ENCODE measurements at regions not wholly inside any gene's neighbourhood (a gene's known extent, or its start where the extent isn't known, plus 50 kb on each side); places are given as distances from the start of the nearest gene placed in this dataset.

GRCh38 chr13:109569958-109570711, 216.2 kb downstream of the IRS2 start:
- Histone ChIP-seq H3K9me3 (ENCODE audit: control insufficient read depth, insufficient read depth, low read length) (no peaks in the 10 kb centered on the region), H3K36me3 (ENCODE audit: control insufficient read depth, insufficient read depth, low read length) (no peaks in the 10 kb centered on the region), H3K27ac (ENCODE audit: low read depth, low read length) (no peak overlapping the region), H3K4me1 (ENCODE audit: control insufficient read depth, insufficient read depth, low read length) (no peaks in the 10 kb centered on the region), H3K27me3 (ENCODE audit: control insufficient read depth, insufficient read depth, low read length) (no peaks in the 10 kb centered on the region), H3K9ac (ENCODE audit: low read depth, low read length) (no peak overlapping the region), H3K4me3 (ENCODE audit: low read depth, low read length) (no peak overlapping the region)

GRCh38 chr13:109568339-109568818, 218.0 kb downstream of the IRS2 start:
- Histone ChIP-seq H3K27me3 (ENCODE audit: control insufficient read depth, insufficient read depth, low read length) (no peaks in the 10 kb centered on the region), H3K9ac (ENCODE audit: low read depth, low read length) (no peak overlapping the region), H3K36me3 (ENCODE audit: control insufficient read depth, insufficient read depth, low read length) (no peaks in the 10 kb centered on the region), H3K4me1 (ENCODE audit: control insufficient read depth, insufficient read depth, low read length) (no peaks in the 10 kb centered on the region), H3K27ac (ENCODE audit: low read depth, low read length) (no peak overlapping the region), H3K4me3 (ENCODE audit: low read depth, low read length) (no peak overlapping the region), H3K9me3 (ENCODE audit: control insufficient read depth, insufficient read depth, low read length) (no peaks in the 10 kb centered on the region)

GRCh38 chr13:109567315-109567714, 219.1 kb downstream of the IRS2 start:
- H3K9me3 ChIP-seq (ENCODE audit: control insufficient read depth, insufficient read depth, low read length) = no peaks in the 10 kb centered on the region

GRCh38 chr13:109565877-109566276, 220.5 kb downstream of the IRS2 start:
- no peaks in the 10 kb centered on the region for H3K4me1 ChIP-seq (ENCODE audit: control insufficient read depth, insufficient read depth, low read length)

More at GRCh38 chr13:109567315-109567714, 219.1 kb downstream of the IRS2 start:
- Histone ChIP-seq H3K36me3 (ENCODE audit: control insufficient read depth, insufficient read depth, low read length) (no peaks in the 10 kb centered on the region), H3K4me3 (ENCODE audit: low read depth, low read length) (no peak overlapping the region), H3K27me3 (ENCODE audit: control insufficient read depth, insufficient read depth, low read length) (no peaks in the 10 kb centered on the region), H3K27ac (ENCODE audit: low read depth, low read length) (no peak overlapping the region), H3K9ac (ENCODE audit: low read depth, low read length) (no peak overlapping the region), H3K4me1 (ENCODE audit: control insufficient read depth, insufficient read depth, low read length) (no peaks in the 10 kb centered on the region)

GRCh38 chr13:109548374-109548773, 238.0 kb downstream of the IRS2 start:
- Histone ChIP-seq H3K4me3 (ENCODE audit: low read depth, low read length) (no peak overlapping the region), H3K27me3 (ENCODE audit: control insufficient read depth, insufficient read depth, low read length) (no peaks in the 10 kb centered on the region), H3K36me3 (ENCODE audit: control insufficient read depth, insufficient read depth, low read length) (no peaks in the 10 kb centered on the region), H3K9me3 (ENCODE audit: control insufficient read depth, insufficient read depth, low read length) (no peaks in the 10 kb centered on the region), H3K9ac (ENCODE audit: low read depth, low read length) (no peak overlapping the region), H3K27ac (ENCODE audit: low read depth, low read length) (no peak overlapping the region), H3K4me1 (ENCODE audit: control insufficient read depth, insufficient read depth, low read length) (peaks cover 18% of the 10 kb centered on the region)

More at GRCh38 chr13:109565877-109566276, 220.5 kb downstream of the IRS2 start:
- H3K27me3 ChIP-seq (ENCODE audit: control insufficient read depth, insufficient read depth, low read length) = no peaks in the 10 kb centered on the region
- no peaks in the 10 kb centered on the region for H3K36me3 ChIP-seq (ENCODE audit: control insufficient read depth, insufficient read depth, low read length)
- no peak overlapping the region for H3K27ac ChIP-seq (ENCODE audit: low read depth, low read length)
- H3K9ac ChIP-seq (ENCODE audit: low read depth, low read length) = no peak overlapping the region
- H3K4me3 ChIP-seq (ENCODE audit: low read depth, low read length) = no peak overlapping the region
- H3K9me3 ChIP-seq (ENCODE audit: control insufficient read depth, insufficient read depth, low read length) = no peaks in the 10 kb centered on the region

GRCh38 chr13:109547942-109548341, 238.4 kb downstream of the IRS2 start:
- H3K9ac ChIP-seq (ENCODE audit: low read depth, low read length) = no peak overlapping the region
- no peak overlapping the region for H3K27ac ChIP-seq (ENCODE audit: low read depth, low read length)
- no peak overlapping the region for H3K4me3 ChIP-seq (ENCODE audit: low read depth, low read length)
- H3K36me3 ChIP-seq (ENCODE audit: control insufficient read depth, insufficient read depth, low read length) = no peaks in the 10 kb centered on the region
- H3K4me1 ChIP-seq (ENCODE audit: control insufficient read depth, insufficient read depth, low read length) = peaks cover 18% of the 10 kb centered on the region
- H3K9me3 ChIP-seq (ENCODE audit: control insufficient read depth, insufficient read depth, low read length) = no peaks in the 10 kb centered on the region
- H3K27me3 ChIP-seq (ENCODE audit: control insufficient read depth, insufficient read depth, low read length) = no peaks in the 10 kb centered on the region

GRCh38 chr13:109545931-109546330, 240.5 kb downstream of the IRS2 start:
- no peaks in the 10 kb centered on the region for H3K9me3 ChIP-seq (ENCODE audit: control insufficient read depth, insufficient read depth, low read length)
- peak overlapping the region; percentile 67 for H3K27ac ChIP-seq (ENCODE audit: low read depth, low read length)
- H3K4me1 ChIP-seq (ENCODE audit: control insufficient read depth, insufficient read depth, low read length) = peaks cover 18% of the 10 kb centered on the region
- no peaks in the 10 kb centered on the region for H3K27me3 ChIP-seq (ENCODE audit: control insufficient read depth, insufficient read depth, low read length)
- no peak overlapping the region for H3K4me3 ChIP-seq (ENCODE audit: low read depth, low read length)
- no peaks in the 10 kb centered on the region for H3K36me3 ChIP-seq (ENCODE audit: control insufficient read depth, insufficient read depth, low read length)
- H3K9ac ChIP-seq (ENCODE audit: low read depth, low read length) = no peak overlapping the region

- no peaks in the 10 kb centered on the region for H3K27me3 ChIP-seq (ENCODE audit: control insufficient read depth, insufficient read depth, low read length)
- H3K9me3 ChIP-seq (ENCODE audit: control insufficient read depth, insufficient read depth, low read length) = no peaks in the 10 kb centered on the region
- no peak overlapping the region for H3K27ac ChIP-seq (ENCODE audit: low read depth, low read length)
- no peak overlapping the region for H3K9ac ChIP-seq (ENCODE audit: low read depth, low read length)
- no peak overlapping the region for H3K4me3 ChIP-seq (ENCODE audit: low read depth, low read length)
- H3K36me3 ChIP-seq (ENCODE audit: control insufficient read depth, insufficient read depth, low read length) = no peaks in the 10 kb centered on the region
- H3K4me1 ChIP-seq (ENCODE audit: control insufficient read depth, insufficient read depth, low read length) = peaks cover 10% of the 10 kb centered on the region
These were observed 245.3 kb downstream of the IRS2 start for GRCh38 chr13:109541081-109541480.

- Histone ChIP-seq H3K4me3 (ENCODE audit: low read depth, low read length) (no peak overlapping the region), H3K9ac (ENCODE audit: low read depth, low read length) (no peak overlapping the region), H3K36me3 (ENCODE audit: control insufficient read depth, insufficient read depth, low read length) (no peaks in the 10 kb centered on the region), H3K4me1 (ENCODE audit: control insufficient read depth, insufficient read depth, low read length) (no peaks in the 10 kb centered on the region), H3K27ac (ENCODE audit: low read depth, low read length) (no peak overlapping the region), H3K27me3 (ENCODE audit: control insufficient read depth, insufficient read depth, low read length) (no peaks in the 10 kb centered on the region), H3K9me3 (ENCODE audit: control insufficient read depth, insufficient read depth, low read length) (no peaks in the 10 kb centered on the region)
These were observed 248.8 kb downstream of the IRS2 start for GRCh38 chr13:109537584-109537983.

GRCh38 chr13:109533350-109533749, 253.0 kb downstream of the IRS2 start:
- Histone ChIP-seq H3K4me3 (ENCODE audit: low read depth, low read length) (no peak overlapping the region), H3K9ac (ENCODE audit: low read depth, low read length) (no peak overlapping the region), H3K27me3 (ENCODE audit: control insufficient read depth, insufficient read depth, low read length) (no peaks in the 10 kb centered on the region), H3K36me3 (ENCODE audit: control insufficient read depth, insufficient read depth, low read length) (no peaks in the 10 kb centered on the region), H3K4me1 (ENCODE audit: control insufficient read depth, insufficient read depth, low read length) (no peaks in the 10 kb centered on the region), H3K9me3 (ENCODE audit: control insufficient read depth, insufficient read depth, low read length) (no peaks in the 10 kb centered on the region), H3K27ac (ENCODE audit: low read depth, low read length) (no peak overlapping the region)

- Histone ChIP-seq H3K36me3 (ENCODE audit: control insufficient read depth, insufficient read depth, low read length) (no peaks in the 10 kb centered on the region), H3K4me3 (ENCODE audit: low read depth, low read length) (no peak overlapping the region), H3K27me3 (ENCODE audit: control insufficient read depth, insufficient read depth, low read length) (no peaks in the 10 kb centered on the region), H3K9me3 (ENCODE audit: control insufficient read depth, insufficient read depth, low read length) (no peaks in the 10 kb centered on the region), H3K9ac (ENCODE audit: low read depth, low read length) (no peak overlapping the region), H3K27ac (ENCODE audit: low read depth, low read length) (no peak overlapping the region), H3K4me1 (ENCODE audit: control insufficient read depth, insufficient read depth, low read length) (no peaks in the 10 kb centered on the region)
These were observed 256.4 kb downstream of the IRS2 start for GRCh38 chr13:109529964-109530363.

Measured in HUES48 (cell line).